Sigmoid colon (tissue), 6 donors: ENCODE measurements at regions not wholly inside any gene's neighbourhood (a gene's known extent, or its start where the extent isn't known, plus 50 kb on each side); places are given as distances from the start of the nearest gene placed in this dataset.

ENCODE experiments used
- DNase-seq: peaks from one replicate; pipeline ENCODE4 v3.0.0-alpha.2; 2019
- H3K27ac ChIP-seq, 4 donors: fragments of 200-600 bp; sonication (generic); one replicate each; pipeline ENCODE4 v1.5.1; 2016 to 2019; ENCODE audit warnings: mild to moderate bottlenecking in 1 of 4
- H3K27me3 ChIP-seq, 3 donors: fragments of 200-600 bp; sonication (generic); one replicate each; pipeline ENCODE4 v1.5.1; 2019; ENCODE audit warnings: mild to moderate bottlenecking in 1 of 3
- H3K36me3 ChIP-seq, 4 donors: fragments of 200-600 bp; sonication (generic); one replicate each; pipeline ENCODE4 v1.5.1; 2016 to 2019
- H3K4me1 ChIP-seq, 4 donors: fragments of 200-600 bp; sonication (generic); one replicate each; pipeline ENCODE4 v1.5.1; 2017 to 2019
- H3K4me3 ChIP-seq, 4 donors: fragments of 200-600 bp; sonication (generic); one replicate each; pipeline ENCODE4 v1.5.1; 2017 to 2019; ENCODE audit warnings: mild to moderate bottlenecking in 2 of 4, moderate library complexity in 1 of 4
- H3K9me3 ChIP-seq, 4 donors: fragments of 200-600 bp in 3 of 4; sonication (generic) in 3 of 4; one replicate each; pipeline versions ENCODE4 v1.5.1 to v1.6.1; 2013 to 2019
- EP300 ChIP-seq, 4 donors: sonication (generic); formaldehyde crosslinking; IDR thresholded peaks; one replicate each; pipeline ENCODE4 v1.6.1; 2017; ENCODE audit warnings: antibody characterized with exemption in 4 of 4
- POLR2A ChIP-seq, 2 donors: fragments of 450-650 bp; IDR thresholded peaks; one replicate each; pipeline ENCODE4 v1.6.1; 2016; ENCODE audit warnings: antibody characterized with exemption in 2 of 2, mild to moderate bottlenecking in 2 of 2, moderate library complexity in 2 of 2
- POLR2AphosphoS5 ChIP-seq, 4 donors: sonication (generic); formaldehyde crosslinking; IDR thresholded peaks; one replicate each; pipeline ENCODE4 v1.6.1; 2017; ENCODE audit warnings: antibody characterized with exemption in 4 of 4
- WGBS, 2 donors: extraction: QIAGEN DNeasy Blood & Tissue Kit; methylation state at CpG; one replicate each; pipeline ENCODE4 v1.1.7; 2013; 5-methylcytosine and 5-hydroxymethylcytosine counted together
- intact Hi-C: fragments of 100-400 bp; cut with DNase I; formaldehyde crosslinking; loops from one replicate; pipeline ENCODE4 v1.15.1; 2023
- TF ChIP-seq, protein P1 (sequence below), 4 experiments: fragments of 450-650 bp in 3 of 4; fragments of 200-600 bp in 1 of 4; IDR thresholded peaks; one replicate each; pipeline ENCODE4 v1.5.1; 2016 to 2019; ENCODE audit warnings: antibody characterized with exemption in 4 of 4, mild to moderate bottlenecking in 3 of 4, moderate library complexity in 2 of 4
- donor health status: healthy with polysubstance abuse.
- donor health status: healthy.

DNA sequence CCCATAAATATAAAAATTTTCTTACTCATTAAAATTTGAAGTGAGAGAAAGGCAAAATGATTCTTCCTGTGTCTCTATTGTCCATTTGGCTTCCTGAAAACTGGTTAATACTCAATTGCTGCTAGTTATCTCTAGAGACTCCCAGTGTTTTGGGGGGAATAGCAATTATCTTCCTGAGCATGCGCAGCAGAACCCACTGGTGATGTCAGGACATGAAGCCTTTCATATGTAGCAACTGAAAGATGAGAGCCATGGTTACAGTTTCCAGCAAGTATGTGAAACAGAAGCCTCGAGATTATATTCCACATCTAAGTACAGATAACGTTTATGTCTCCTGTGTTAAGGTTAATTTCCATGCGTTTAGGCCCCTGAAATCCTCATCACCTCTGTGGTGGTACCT lies 254.3 kb upstream of the FIGN start:
- TF ChIP-seq EP300 (IDR thresholded peaks at IDR 0.05) (no peak), POLR2A (IDR thresholded peaks at IDR 0.05) (no peak), POLR2AphosphoS5 (IDR thresholded peaks at IDR 0.05) (no peak)
- TF ChIP-seq, protein P1, sequence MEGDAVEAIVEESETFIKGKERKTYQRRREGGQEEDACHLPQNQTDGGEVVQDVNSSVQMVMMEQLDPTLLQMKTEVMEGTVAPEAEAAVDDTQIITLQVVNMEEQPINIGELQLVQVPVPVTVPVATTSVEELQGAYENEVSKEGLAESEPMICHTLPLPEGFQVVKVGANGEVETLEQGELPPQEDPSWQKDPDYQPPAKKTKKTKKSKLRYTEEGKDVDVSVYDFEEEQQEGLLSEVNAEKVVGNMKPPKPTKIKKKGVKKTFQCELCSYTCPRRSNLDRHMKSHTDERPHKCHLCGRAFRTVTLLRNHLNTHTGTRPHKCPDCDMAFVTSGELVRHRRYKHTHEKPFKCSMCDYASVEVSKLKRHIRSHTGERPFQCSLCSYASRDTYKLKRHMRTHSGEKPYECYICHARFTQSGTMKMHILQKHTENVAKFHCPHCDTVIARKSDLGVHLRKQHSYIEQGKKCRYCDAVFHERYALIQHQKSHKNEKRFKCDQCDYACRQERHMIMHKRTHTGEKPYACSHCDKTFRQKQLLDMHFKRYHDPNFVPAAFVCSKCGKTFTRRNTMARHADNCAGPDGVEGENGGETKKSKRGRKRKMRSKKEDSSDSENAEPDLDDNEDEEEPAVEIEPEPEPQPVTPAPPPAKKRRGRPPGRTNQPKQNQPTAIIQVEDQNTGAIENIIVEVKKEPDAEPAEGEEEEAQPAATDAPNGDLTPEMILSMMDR (IDR thresholded peaks at IDR 0.05): no peak
- 75 to 85% methylated on average over 4 of the region's 4 CpGs for WGBS, 2 donors
- Histone ChIP-seq H3K4me3 (no peak overlapping the region), H3K27me3 (no peaks in the 10 kb centered on the region), H3K27ac (no peak overlapping the region), H3K4me1 (no peaks in the 10 kb centered on the region), H3K36me3 (no peaks in the 10 kb centered on the region), H3K9me3 (no peaks in the 10 kb centered on the region)
- DNase-seq: no peak
- intact Hi-C loops: no loop called here

DNA sequence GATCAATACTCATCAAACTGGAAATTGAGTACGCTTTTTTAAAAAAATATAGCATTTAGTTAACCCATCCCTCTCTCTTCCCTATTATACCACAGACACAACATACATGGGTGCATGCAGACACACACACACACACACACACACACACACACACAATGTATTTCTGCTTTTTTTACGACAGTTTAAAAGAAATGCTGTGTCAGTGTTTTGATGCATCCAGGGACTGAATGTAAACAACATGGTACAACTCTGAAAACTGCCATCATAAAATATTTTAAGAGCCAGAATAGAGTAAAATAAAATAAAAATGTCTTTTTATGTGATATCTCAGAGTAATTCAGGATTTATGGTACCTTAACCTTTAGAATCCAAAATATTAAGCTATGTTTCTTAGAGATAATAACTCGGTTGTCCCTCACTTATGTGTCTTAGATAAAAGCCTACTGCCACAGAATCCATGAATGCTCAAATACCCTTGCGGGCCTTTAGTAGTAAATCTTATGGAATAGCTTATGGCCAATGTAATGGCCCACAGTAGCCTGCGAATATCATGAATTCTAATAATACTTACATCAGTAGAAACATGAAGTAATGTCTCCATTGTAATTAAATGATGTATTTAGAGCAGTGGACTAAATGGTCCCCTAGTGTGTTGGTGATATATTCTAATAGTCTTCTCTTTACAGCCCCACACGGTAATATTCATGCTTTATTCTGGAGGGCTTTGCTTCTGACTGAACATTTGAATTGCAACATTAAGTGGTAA lies 251.6 kb upstream of the FIGN start:
- no peak for DNase-seq
- H3K9me3 ChIP-seq: no peaks in the 10 kb centered on the region
- no peaks in the 10 kb centered on the region for H3K27me3 ChIP-seq
- H3K36me3 ChIP-seq: no peaks in the 10 kb centered on the region
- WGBS, 2 donors: 68 to 87% methylated on average over 6 of the region's 6 CpGs
- H3K4me1 ChIP-seq: no peaks in the 10 kb centered on the region
- intact Hi-C loops: no loop called here
- no peak for TF ChIP-seq POLR2A (IDR thresholded peaks at IDR 0.05)
- no peak overlapping the region for H3K27ac ChIP-seq
- no peak overlapping the region for H3K4me3 ChIP-seq

DNA sequence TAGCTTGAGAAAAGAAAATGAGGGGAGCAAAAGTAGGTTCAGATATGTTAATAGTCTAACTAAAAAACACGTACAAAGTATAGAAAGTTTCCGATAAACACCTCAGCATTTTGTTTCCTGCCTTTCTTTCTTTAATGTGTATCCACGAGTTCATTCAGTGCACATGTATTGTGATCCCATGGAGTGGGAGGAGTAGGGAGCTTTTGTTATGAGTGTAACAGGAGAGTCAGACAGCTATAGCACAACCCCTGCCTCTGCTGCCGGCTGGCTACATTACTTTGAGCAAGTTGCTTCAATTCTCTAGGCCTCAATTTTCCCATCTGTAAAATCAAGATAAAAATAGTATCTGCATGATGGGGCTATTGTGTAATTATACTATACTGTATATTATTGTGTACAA lies 249.2 kb upstream of the FIGN start:
- Histone ChIP-seq H3K27ac (no peak overlapping the region), H3K27me3 (no peaks in the 10 kb centered on the region), H3K4me1 (no peaks in the 10 kb centered on the region), H3K36me3 (no peaks in the 10 kb centered on the region), H3K9me3 (no peaks in the 10 kb centered on the region), H3K4me3 (no peak overlapping the region)
- TF ChIP-seq, protein P1 (IDR thresholded peaks at IDR 0.05): no peak
- TF ChIP-seq EP300 (IDR thresholded peaks at IDR 0.05): no peak
- no peak for TF ChIP-seq POLR2AphosphoS5 (IDR thresholded peaks at IDR 0.05)
- no peak for TF ChIP-seq POLR2A (IDR thresholded peaks at IDR 0.05)
- 73 to 83% methylated on average over 4 of the region's 4 CpGs for WGBS, 2 donors
- intact Hi-C loops: no loop called here
- DNase-seq: no peak

DNA sequence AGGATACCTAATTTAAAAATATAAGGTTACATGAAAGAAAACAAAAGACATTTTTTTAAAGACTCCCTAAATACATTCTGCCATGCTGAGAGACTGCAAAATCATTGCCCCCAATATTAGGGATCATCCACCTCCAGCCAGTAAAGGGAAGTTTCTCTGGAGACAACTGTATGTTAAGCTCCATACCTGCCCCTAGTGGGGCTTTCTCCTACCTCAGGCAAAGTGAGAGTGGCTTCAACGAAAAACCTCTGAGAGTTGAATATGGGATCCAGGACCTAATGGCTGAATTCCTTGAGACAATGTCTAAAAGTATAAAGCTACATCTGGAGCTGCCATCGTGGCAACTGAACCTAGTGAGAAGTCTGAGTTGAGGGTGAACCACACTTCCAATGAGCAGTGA lies 248.1 kb upstream of the FIGN start:
- H3K4me1 ChIP-seq: no peaks in the 10 kb centered on the region
- whole genome bisulfite sequencing, 2 donors: 60 to 81% methylated on average over 2 of the region's 2 CpGs
- no peaks in the 10 kb centered on the region for H3K27me3 ChIP-seq
- no peak for DNase-seq
- TF ChIP-seq POLR2AphosphoS5 (IDR thresholded peaks at IDR 0.05): no peak
- no peak for TF ChIP-seq EP300 (IDR thresholded peaks at IDR 0.05)
- TF ChIP-seq, protein P1 (IDR thresholded peaks at IDR 0.05): no peak
- no peak for TF ChIP-seq POLR2A (IDR thresholded peaks at IDR 0.05)
- no peak overlapping the region for H3K4me3 ChIP-seq
- no peak overlapping the region for H3K27ac ChIP-seq
- H3K36me3 ChIP-seq: no peaks in the 10 kb centered on the region
- intact Hi-C loops: no loop called here
- H3K9me3 ChIP-seq: no peaks in the 10 kb centered on the region

DNA sequence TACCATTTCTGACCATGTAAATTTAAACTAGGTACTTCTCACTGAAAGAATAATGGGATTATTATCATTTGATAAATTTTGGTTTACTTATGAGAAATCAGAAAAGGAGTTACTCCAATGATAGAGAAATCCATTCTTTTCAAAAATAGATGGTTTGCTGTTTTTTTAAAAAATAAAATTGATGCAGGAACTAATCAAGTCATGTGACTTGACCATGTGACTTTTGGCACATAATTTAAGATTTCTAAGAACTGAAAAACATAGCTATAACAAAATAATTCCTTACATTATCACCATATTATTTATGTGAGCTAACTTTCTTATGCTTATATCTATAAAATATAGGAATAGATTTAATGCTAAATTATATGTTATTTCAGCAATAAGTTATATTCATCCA lies 247.1 kb upstream of the FIGN start:
- H3K4me1 ChIP-seq: no peaks in the 10 kb centered on the region
- H3K27me3 ChIP-seq: no peaks in the 10 kb centered on the region
- no peaks in the 10 kb centered on the region for H3K36me3 ChIP-seq
- no peak overlapping the region for H3K27ac ChIP-seq
- no peak for DNase-seq
- intact Hi-C loops: no loop called here
- H3K9me3 ChIP-seq: no peaks in the 10 kb centered on the region
- H3K4me3 ChIP-seq: no peak overlapping the region
- no peak for TF ChIP-seq POLR2A (IDR thresholded peaks at IDR 0.05)
- TF ChIP-seq, protein P1 (IDR thresholded peaks at IDR 0.05): no peak
- TF ChIP-seq POLR2AphosphoS5 (IDR thresholded peaks at IDR 0.05): no peak
- no peak for TF ChIP-seq EP300 (IDR thresholded peaks at IDR 0.05)
